Transverse colon (tissue), 3 donors: ENCODE measurements at regions not wholly inside any gene's neighbourhood (a gene's known extent, or its start where the extent isn't known, plus 50 kb on each side); places are given as distances from the start of the nearest gene placed in this dataset.

Source experiments
- EP300 ChIP-seq: sonication (generic); formaldehyde crosslinking; IDR thresholded peaks from one replicate; pipeline ENCODE4 v1.6.1; 2017; ENCODE audit warnings: antibody characterized with exemption, low read depth
- POLR2A ChIP-seq: fragments of 450-650 bp; IDR thresholded peaks from one replicate; pipeline ENCODE4 v1.6.1; 2016; ENCODE audit warnings: antibody characterized with exemption, mild to moderate bottlenecking, moderate library complexity
- TF ChIP-seq, protein P1 (sequence below), 5 experiments: fragments of 200-600 bp in 3 of 5; fragments of 450-650 bp in 2 of 5; sonication (generic) in 3 of 5; IDR thresholded peaks; 1 replicate in 2 of 5; 2 replicates in 3 of 5; pipeline ENCODE4 v1.5.1; 2016 to 2017; ENCODE audit warnings: antibody characterized with exemption in 5 of 5, inconsistent platforms in 3 of 5, mild to moderate bottlenecking in 2 of 5, moderate library complexity in 1 of 5

DNA sequence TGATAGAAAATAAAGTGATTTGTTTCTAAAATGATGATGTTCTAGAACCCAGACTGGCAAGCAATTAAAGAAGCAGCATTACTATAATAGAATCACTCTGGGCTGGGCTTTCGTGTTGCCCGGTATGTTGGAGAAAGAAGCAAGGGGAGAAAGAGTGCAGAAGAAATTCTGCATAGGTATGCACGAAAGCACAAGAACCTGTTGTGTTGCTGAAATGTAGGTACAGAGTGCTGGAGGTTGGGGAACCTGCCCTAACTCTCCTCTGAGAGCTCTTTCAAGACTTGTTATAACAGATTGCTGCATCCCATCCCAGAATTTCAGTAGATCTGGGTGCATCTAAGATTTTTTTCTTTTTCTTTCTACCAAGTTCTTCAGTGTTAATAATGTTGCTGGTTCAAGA lies 95.7 kb upstream of the DACH1 start:
- TF ChIP-seq, protein P1, sequence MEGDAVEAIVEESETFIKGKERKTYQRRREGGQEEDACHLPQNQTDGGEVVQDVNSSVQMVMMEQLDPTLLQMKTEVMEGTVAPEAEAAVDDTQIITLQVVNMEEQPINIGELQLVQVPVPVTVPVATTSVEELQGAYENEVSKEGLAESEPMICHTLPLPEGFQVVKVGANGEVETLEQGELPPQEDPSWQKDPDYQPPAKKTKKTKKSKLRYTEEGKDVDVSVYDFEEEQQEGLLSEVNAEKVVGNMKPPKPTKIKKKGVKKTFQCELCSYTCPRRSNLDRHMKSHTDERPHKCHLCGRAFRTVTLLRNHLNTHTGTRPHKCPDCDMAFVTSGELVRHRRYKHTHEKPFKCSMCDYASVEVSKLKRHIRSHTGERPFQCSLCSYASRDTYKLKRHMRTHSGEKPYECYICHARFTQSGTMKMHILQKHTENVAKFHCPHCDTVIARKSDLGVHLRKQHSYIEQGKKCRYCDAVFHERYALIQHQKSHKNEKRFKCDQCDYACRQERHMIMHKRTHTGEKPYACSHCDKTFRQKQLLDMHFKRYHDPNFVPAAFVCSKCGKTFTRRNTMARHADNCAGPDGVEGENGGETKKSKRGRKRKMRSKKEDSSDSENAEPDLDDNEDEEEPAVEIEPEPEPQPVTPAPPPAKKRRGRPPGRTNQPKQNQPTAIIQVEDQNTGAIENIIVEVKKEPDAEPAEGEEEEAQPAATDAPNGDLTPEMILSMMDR (IDR thresholded peaks at IDR 0.05) = no peak
- TF ChIP-seq EP300 (no peak), POLR2A (no peak)
